ENCODE measurements at regions not wholly inside any gene's neighbourhood (a gene's known extent, or its start where the extent isn't known, plus 50 kb on each side); places are given as distances from the start of the nearest gene placed in this dataset.

GRCh38 chr4:53763813-53764597, 172.7 kb upstream of the LNX1 start:
- CTCF ChIA-PET: interaction anchor here (0.7 to 1.3 kb wide), 2 partner anchors 16 to 57 kb away, joined by 3 read pairs; no protein-coding TSS in a partner anchor
- TF ChIP-seq, protein P1, sequence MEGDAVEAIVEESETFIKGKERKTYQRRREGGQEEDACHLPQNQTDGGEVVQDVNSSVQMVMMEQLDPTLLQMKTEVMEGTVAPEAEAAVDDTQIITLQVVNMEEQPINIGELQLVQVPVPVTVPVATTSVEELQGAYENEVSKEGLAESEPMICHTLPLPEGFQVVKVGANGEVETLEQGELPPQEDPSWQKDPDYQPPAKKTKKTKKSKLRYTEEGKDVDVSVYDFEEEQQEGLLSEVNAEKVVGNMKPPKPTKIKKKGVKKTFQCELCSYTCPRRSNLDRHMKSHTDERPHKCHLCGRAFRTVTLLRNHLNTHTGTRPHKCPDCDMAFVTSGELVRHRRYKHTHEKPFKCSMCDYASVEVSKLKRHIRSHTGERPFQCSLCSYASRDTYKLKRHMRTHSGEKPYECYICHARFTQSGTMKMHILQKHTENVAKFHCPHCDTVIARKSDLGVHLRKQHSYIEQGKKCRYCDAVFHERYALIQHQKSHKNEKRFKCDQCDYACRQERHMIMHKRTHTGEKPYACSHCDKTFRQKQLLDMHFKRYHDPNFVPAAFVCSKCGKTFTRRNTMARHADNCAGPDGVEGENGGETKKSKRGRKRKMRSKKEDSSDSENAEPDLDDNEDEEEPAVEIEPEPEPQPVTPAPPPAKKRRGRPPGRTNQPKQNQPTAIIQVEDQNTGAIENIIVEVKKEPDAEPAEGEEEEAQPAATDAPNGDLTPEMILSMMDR (IDR thresholded peaks at IDR 0.05): no peak
- H3K27me3 Mint-ChIP-seq: no peaks in the 10 kb centered on the region
- intact Hi-C loops (cut with micrococcal nuclease): no loop called here
- no peak overlapping the region for H3K27ac Mint-ChIP-seq
- peaks cover 5% of the 10 kb centered on the region for H3K9me3 Mint-ChIP-seq
- no peak overlapping the region for H3K4me3 Mint-ChIP-seq
- no peaks in the 10 kb centered on the region for H3K36me3 Mint-ChIP-seq (ENCODE audit: low read depth)
- POLR2A ChIA-PET: no interaction called here
- DNase-seq: no peak
- H3K4me1 Mint-ChIP-seq: peaks cover 13% of the 10 kb centered on the region
- no peak for ATAC-seq (ENCODE audit: low read depth)

- intact Hi-C loops (cut with micrococcal nuclease): no loop called here
Measured at GRCh38 chr4:53755656-53756055, 164.4 kb upstream of the LNX1 start.

GRCh38 chr4:53752124-53752523, 160.8 kb upstream of the LNX1 start:
- intact Hi-C loops (cut with micrococcal nuclease): no loop called here
- ChIA-PET CTCF (no interaction called here), POLR2A (no interaction called here)
- peaks cover 5% of the 10 kb centered on the region for H3K36me3 Mint-ChIP-seq (ENCODE audit: low read depth)
- peaks cover 29% of the 10 kb centered on the region for H3K4me1 Mint-ChIP-seq
- no peaks in the 10 kb centered on the region for H3K27me3 Mint-ChIP-seq
- peaks cover 23% of the 10 kb centered on the region for H3K9me3 Mint-ChIP-seq
- no peak overlapping the region for H3K4me3 Mint-ChIP-seq
- no peak for ATAC-seq (ENCODE audit: low read depth)
- DNase-seq: no peak
- H3K27ac Mint-ChIP-seq: no peak overlapping the region
- TF ChIP-seq, protein P1 (IDR thresholded peaks at IDR 0.05): no peak

More at GRCh38 chr4:53755656-53756055, 164.4 kb upstream of the LNX1 start:
- CTCF ChIA-PET: no interaction called here
- ATAC-seq (ENCODE audit: low read depth): no peak
- POLR2A ChIA-PET: no interaction called here
- TF ChIP-seq, protein P1 (IDR thresholded peaks at IDR 0.05): no peak
- H3K27me3 Mint-ChIP-seq: no peaks in the 10 kb centered on the region
- no peak overlapping the region for H3K27ac Mint-ChIP-seq
- H3K9me3 Mint-ChIP-seq: peaks cover 22% of the 10 kb centered on the region
- no peak for DNase-seq
- H3K4me1 Mint-ChIP-seq: peaks cover 6% of the 10 kb centered on the region
- H3K36me3 Mint-ChIP-seq (ENCODE audit: low read depth): peaks cover 5% of the 10 kb centered on the region
- no peak overlapping the region for H3K4me3 Mint-ChIP-seq

DNA sequence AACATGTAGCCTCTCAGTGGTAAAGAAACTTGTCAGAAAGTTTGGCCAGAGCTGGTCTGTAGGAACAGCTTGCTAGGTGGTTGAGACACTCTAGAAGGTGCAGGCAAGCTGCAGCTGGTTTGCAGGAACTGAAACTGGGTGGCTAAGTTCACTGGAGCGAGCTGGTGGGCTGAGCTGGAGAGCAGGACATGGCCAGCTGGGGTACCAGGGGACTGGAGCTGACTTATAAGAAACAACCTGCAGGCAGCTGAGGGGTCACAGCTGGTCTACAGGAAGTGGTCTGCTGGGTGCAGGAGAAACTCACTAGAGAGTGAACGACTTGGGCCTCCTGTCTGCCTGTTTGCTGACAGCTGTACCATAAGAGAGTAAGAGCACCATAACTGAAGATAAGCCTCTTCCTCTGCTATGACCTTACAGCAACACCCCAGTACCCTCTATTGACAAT, 157.1 kb upstream of the LNX1 start:
- Mint-ChIP-seq H3K9me3 (peaks cover 7% of the 10 kb centered on the region), H3K27me3 (no peaks in the 10 kb centered on the region), H3K36me3 (ENCODE audit: low read depth) (no peaks in the 10 kb centered on the region), H3K4me1 (peaks cover 63% of the 10 kb centered on the region), H3K4me3 (peak overlapping the region; percentile 7), H3K27ac (peak overlapping the region; percentile 84)
- ATAC-seq (ENCODE audit: low read depth): peak; percentile 94
- ChIA-PET POLR2A (interaction anchor here (0.6 to 1.9 kb wide), 4 partner anchors 43 to 1673 kb away, joined by 5 to 15 read pairs (median 6); no protein-coding TSS in a partner anchor), CTCF (interaction anchor here (0.7 to 1.9 kb wide), 3 partner anchors 16 to 45 kb away, joined by 3 to 14 read pairs (median 8); no protein-coding TSS in a partner anchor)
- TF ChIP-seq, protein P1 (IDR thresholded peaks at IDR 0.05): no peak
- intact Hi-C loops (cut with micrococcal nuclease): loop anchor here (1.0 to 10.0 kb wide), 4 partner anchors 46 to 381 kb away; partner anchors contain the start of genes CHIC2 and SCFD2
- peak; percentile 46 for DNase-seq

DNA sequence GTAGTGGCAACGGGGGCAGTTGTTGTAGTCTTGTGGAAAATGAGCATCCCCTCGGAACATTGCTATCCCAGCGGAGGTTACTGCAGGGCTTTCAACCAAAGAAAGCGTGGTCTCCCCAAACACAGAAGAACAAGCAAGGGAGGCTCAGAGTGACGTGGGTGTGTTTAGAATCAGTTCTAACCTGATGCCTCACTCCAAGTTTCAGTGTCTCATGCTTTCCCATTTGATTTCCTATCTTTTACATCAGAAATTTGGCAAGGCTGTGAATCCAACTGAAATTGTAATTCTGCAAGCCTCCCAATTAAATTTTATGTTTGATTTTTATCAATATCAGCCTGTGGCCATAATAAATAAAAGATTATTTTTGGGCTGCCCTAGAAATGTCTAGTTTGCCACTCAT, 156.1 kb upstream of the LNX1 start:
- H3K27ac Mint-ChIP-seq: peak overlapping the region; percentile 70
- TF ChIP-seq, protein P1 (IDR thresholded peaks at IDR 0.05): no peak
- H3K4me3 Mint-ChIP-seq: no peak overlapping the region

More for the DNA sequence above, 156.1 kb upstream of the LNX1 start:
- Mint-ChIP-seq H3K27me3 (no peaks in the 10 kb centered on the region), H3K4me1 (peaks cover 66% of the 10 kb centered on the region), H3K9me3 (peaks cover 4% of the 10 kb centered on the region), H3K36me3 (ENCODE audit: low read depth) (no peaks in the 10 kb centered on the region)
- DNase-seq (no peak), ATAC-seq (ENCODE audit: low read depth) (no peak)
- ChIA-PET CTCF (interaction anchor here (1.9 kb wide), 1 partner anchor 41 kb away, joined by 14 read pairs; no protein-coding TSS in a partner anchor), POLR2A (interaction anchor here (1.9 kb wide), 1 partner anchor 45 kb away, joined by 15 read pairs; no protein-coding TSS in a partner anchor)
- intact Hi-C loops (cut with micrococcal nuclease): loop anchor here (5.0 to 10.0 kb wide), 2 partner anchors 317 to 380 kb away; partner anchors contain the start of genes CHIC2 and SCFD2
